WTC11 (cell line): ENCODE measurements at regions not wholly inside any gene's neighbourhood (a gene's known extent, or its start where the extent isn't known, plus 50 kb on each side); places are given as distances from the start of the nearest gene placed in this dataset.

Source experiments
- NR1H2 ChIP-seq: sonication (generic); formaldehyde crosslinking; IDR thresholded peaks from 2 replicates; pipeline ENCODE4 v1.9.0; 2021; ENCODE audit warnings: mild to moderate bottlenecking, moderate library complexity, missing genetic modification reagents
- TF ChIP-seq, protein P1 (sequence below): sonication (generic); formaldehyde crosslinking; IDR thresholded peaks from 2 replicates; pipeline ENCODE4 v1.8.0; 2023; ENCODE audit warnings: missing genetic modification reagents, mild to moderate bottlenecking, borderline replicate concordance
- TF ChIP-seq, protein P2 (sequence below): fragments of 200-600 bp; IDR thresholded peaks from 2 replicates; pipeline ENCODE4 v1.8.0; 2022; ENCODE audit warnings: antibody characterized with exemption

DNA sequence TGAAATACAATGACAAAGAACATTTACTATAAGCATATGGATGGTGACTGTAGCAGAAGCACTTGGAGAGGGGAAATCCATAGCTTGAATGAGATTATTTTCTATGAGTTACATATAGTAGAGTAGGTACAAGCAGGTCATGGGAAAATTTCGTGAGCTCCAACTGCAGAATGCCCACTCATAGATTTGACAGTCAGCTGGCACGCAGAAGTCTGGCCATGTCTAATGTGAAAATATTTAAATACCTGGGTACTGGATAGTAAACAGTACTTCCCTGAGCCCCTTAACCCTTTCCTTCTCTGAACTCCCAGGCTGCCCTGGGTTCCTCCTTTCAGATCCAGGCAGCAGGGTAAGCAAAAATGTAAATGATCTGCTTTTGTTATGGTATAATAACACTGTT, 209.7 kb downstream of the OTUD1 start:
- TF ChIP-seq, protein P1, sequence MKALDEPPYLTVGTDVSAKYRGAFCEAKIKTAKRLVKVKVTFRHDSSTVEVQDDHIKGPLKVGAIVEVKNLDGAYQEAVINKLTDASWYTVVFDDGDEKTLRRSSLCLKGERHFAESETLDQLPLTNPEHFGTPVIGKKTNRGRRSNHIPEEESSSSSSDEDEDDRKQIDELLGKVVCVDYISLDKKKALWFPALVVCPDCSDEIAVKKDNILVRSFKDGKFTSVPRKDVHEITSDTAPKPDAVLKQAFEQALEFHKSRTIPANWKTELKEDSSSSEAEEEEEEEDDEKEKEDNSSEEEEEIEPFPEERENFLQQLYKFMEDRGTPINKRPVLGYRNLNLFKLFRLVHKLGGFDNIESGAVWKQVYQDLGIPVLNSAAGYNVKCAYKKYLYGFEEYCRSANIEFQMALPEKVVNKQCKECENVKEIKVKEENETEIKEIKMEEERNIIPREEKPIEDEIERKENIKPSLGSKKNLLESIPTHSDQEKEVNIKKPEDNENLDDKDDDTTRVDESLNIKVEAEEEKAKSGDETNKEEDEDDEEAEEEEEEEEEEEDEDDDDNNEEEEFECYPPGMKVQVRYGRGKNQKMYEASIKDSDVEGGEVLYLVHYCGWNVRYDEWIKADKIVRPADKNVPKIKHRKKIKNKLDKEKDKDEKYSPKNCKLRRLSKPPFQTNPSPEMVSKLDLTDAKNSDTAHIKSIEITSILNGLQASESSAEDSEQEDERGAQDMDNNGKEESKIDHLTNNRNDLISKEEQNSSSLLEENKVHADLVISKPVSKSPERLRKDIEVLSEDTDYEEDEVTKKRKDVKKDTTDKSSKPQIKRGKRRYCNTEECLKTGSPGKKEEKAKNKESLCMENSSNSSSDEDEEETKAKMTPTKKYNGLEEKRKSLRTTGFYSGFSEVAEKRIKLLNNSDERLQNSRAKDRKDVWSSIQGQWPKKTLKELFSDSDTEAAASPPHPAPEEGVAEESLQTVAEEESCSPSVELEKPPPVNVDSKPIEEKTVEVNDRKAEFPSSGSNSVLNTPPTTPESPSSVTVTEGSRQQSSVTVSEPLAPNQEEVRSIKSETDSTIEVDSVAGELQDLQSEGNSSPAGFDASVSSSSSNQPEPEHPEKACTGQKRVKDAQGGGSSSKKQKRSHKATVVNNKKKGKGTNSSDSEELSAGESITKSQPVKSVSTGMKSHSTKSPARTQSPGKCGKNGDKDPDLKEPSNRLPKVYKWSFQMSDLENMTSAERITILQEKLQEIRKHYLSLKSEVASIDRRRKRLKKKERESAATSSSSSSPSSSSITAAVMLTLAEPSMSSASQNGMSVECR (CRISPR knock-in tag), result no peak
- no peak for TF ChIP-seq NR1H2
- TF ChIP-seq, protein P2, sequence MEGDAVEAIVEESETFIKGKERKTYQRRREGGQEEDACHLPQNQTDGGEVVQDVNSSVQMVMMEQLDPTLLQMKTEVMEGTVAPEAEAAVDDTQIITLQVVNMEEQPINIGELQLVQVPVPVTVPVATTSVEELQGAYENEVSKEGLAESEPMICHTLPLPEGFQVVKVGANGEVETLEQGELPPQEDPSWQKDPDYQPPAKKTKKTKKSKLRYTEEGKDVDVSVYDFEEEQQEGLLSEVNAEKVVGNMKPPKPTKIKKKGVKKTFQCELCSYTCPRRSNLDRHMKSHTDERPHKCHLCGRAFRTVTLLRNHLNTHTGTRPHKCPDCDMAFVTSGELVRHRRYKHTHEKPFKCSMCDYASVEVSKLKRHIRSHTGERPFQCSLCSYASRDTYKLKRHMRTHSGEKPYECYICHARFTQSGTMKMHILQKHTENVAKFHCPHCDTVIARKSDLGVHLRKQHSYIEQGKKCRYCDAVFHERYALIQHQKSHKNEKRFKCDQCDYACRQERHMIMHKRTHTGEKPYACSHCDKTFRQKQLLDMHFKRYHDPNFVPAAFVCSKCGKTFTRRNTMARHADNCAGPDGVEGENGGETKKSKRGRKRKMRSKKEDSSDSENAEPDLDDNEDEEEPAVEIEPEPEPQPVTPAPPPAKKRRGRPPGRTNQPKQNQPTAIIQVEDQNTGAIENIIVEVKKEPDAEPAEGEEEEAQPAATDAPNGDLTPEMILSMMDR, result no peak
